ENCODE measurements at regions not wholly inside any gene's neighbourhood (a gene's known extent, or its start where the extent isn't known, plus 50 kb on each side); places are given as distances from the start of the nearest gene placed in this dataset.
"Not testable (repeated sequence)": the region's sequence is repeated elsewhere in the genome, so short reads cannot be mapped to it uniquely, and the experiment has no call there.

GRCh38 chr10:107546284-107546683 is 381.8 kb upstream of the SORCS1 start:
- peak; percentile 91 for DNase-seq (ENCODE audit: low spot score)

GRCh38 chr10:107545717-107546116 is 381.2 kb upstream of the SORCS1 start:
- no peak for DNase-seq (ENCODE audit: low spot score)

- peak; percentile 22 for DNase-seq (ENCODE audit: low spot score)
These were observed 380.4 kb upstream of the SORCS1 start for GRCh38 chr10:107544706-107545520.

GRCh38 chr10:107542607-107543006 is 378.1 kb upstream of the SORCS1 start:
- DNase-seq (ENCODE audit: low spot score) = no peak

- no peak for DNase-seq (ENCODE audit: low spot score)
These were observed 377.5 kb upstream of the SORCS1 start for GRCh38 chr10:107542016-107542415.

GRCh38 chr10:107540981-107541380 is 376.5 kb upstream of the SORCS1 start:
- no peak for DNase-seq (ENCODE audit: low spot score)

GRCh38 chr10:107529350-107529749 is 364.8 kb upstream of the SORCS1 start:
- DNase-seq (ENCODE audit: low spot score) = no peak

- DNase-seq (ENCODE audit: low spot score) = no peak
These were observed 355.8 kb upstream of the SORCS1 start for GRCh38 chr10:107520348-107520747.

GRCh38 chr10:107517811-107518210 is 353.3 kb upstream of the SORCS1 start:
- DNase-seq (ENCODE audit: low spot score) = no peak

GRCh38 chr10:107516349-107516748 is 351.8 kb upstream of the SORCS1 start:
- no peak for DNase-seq (ENCODE audit: low spot score)

GRCh38 chr10:107504011-107504410 is 339.5 kb upstream of the SORCS1 start:
- DNase-seq (ENCODE audit: low spot score) = not testable (repeated sequence)

- no peak for DNase-seq (ENCODE audit: low spot score)
These were observed 337.9 kb upstream of the SORCS1 start for GRCh38 chr10:107502229-107502985.

- no peak for DNase-seq (ENCODE audit: low spot score)
These were observed 334.5 kb upstream of the SORCS1 start for GRCh38 chr10:107498983-107499382.

GRCh38 chr10:107497024-107497423 is 332.5 kb upstream of the SORCS1 start:
- no peak for DNase-seq (ENCODE audit: low spot score)

- DNase-seq (ENCODE audit: low spot score) = peak; percentile 71
These were observed 332.1 kb upstream of the SORCS1 start for GRCh38 chr10:107496594-107496993.

GRCh38 chr10:107492389-107492788 is 327.9 kb upstream of the SORCS1 start:
- no peak for DNase-seq (ENCODE audit: low spot score)

- no peak for DNase-seq (ENCODE audit: low spot score)
These were observed 325.9 kb upstream of the SORCS1 start for GRCh38 chr10:107490389-107490788.

GRCh38 chr10:107487284-107487683 is 322.8 kb upstream of the SORCS1 start:
- DNase-seq (ENCODE audit: low spot score) = no peak

GRCh38 chr10:107485019-107485418 is 320.5 kb upstream of the SORCS1 start:
- DNase-seq (ENCODE audit: low spot score) = no peak

- no peak for DNase-seq (ENCODE audit: low spot score)
These were observed 317.4 kb upstream of the SORCS1 start for GRCh38 chr10:107481881-107482280.

GRCh38 chr10:107481224-107481623 is 316.7 kb upstream of the SORCS1 start:
- no peak for DNase-seq (ENCODE audit: low spot score)

- no peak for DNase-seq (ENCODE audit: low spot score)
These were observed 316.3 kb upstream of the SORCS1 start for GRCh38 chr10:107480781-107481180.

GRCh38 chr10:107477266-107477665 is 312.8 kb upstream of the SORCS1 start:
- no peak for DNase-seq (ENCODE audit: low spot score)

Data from A172 (cell line).